ENCODE measurements at regions not wholly inside any gene's neighbourhood (a gene's known extent, or its start where the extent isn't known, plus 50 kb on each side); places are given as distances from the start of the nearest gene placed in this dataset.

GRCh38 chr4:112055100-112055499 is 90.2 kb upstream of the FAM241A start:
- no peak for TF ChIP-seq CTCF (IDR thresholded peaks at IDR 0.05)
- TF ChIP-seq POLR2A (IDR thresholded peaks at IDR 0.05): no peak
- no peak for TF ChIP-seq POLR2AphosphoS5 (IDR thresholded peaks at IDR 0.05)

All from suprapubic skin (tissue), 4 donors.